GM12891 (cell line): ENCODE measurements at regions not wholly inside any gene's neighbourhood (a gene's known extent, or its start where the extent isn't known, plus 50 kb on each side); places are given as distances from the start of the nearest gene placed in this dataset.

Source experiments
- PAX5 ChIP-seq: IDR thresholded peaks from 2 replicates; pipeline ENCODE4 v1.6.1; 2011; ENCODE audit warnings: low read length, moderate library complexity, mild to moderate bottlenecking; ENCODE audit not compliant: insufficient read depth, severe bottlenecking
- POLR2A ChIP-seq: IDR thresholded peaks from 2 replicates; pipeline ENCODE4 v1.6.1; 2011; ENCODE audit warnings: low read depth, low read length, control low read depth
- POLR2AphosphoS5 ChIP-seq: IDR thresholded peaks from 2 replicates; pipeline ENCODE4 v1.6.1; 2011; ENCODE audit warnings: low read depth, low read length, control low read depth
- TAF1 ChIP-seq: IDR thresholded peaks from 2 replicates; pipeline ENCODE4 v1.6.1; 2011; ENCODE audit warnings: low read depth, low read length, control low read depth

DNA sequence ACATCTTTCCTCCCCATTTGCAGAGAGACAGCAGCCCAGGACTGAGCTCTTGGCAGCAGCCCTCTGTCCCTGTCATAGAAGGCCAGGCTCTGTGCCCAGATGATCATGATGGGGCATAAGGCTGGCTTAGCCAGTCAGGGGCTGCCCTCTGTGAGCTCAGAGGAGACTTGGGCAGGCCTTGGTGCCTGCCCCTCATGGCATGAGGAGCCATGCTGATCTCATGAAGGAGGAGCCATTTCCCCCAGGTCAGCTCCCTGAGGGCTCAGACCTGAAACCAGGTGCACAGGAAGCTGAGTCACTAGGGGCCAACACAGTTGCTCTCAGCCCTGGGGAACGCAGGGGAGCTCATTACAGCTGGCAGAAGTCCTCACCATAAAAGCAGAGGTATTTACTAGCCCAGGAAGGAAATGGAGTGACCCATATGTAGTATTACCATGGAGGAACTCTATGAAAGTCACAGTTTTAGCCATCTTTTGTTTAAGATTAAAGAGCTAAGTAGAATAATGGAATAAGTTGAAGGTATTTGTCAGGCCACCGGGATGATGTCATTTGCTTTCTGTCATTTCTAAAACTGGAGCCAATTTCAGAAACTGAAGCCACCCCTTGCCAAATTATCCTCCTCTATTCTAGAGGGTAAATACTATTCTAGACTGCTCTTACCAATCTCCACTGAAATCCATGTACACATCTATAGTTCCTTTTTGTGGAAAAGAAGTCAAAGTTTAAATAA, 362.4 kb upstream of the ZNF32 start:
- TF ChIP-seq POLR2AphosphoS5, result no peak
- TF ChIP-seq POLR2A, result no peak
- no peak for TF ChIP-seq PAX5
- TF ChIP-seq TAF1, result no peak
